ENCODE measurements at regions not wholly inside any gene's neighbourhood (a gene's known extent, or its start where the extent isn't known, plus 50 kb on each side); places are given as distances from the start of the nearest gene placed in this dataset.

DNA sequence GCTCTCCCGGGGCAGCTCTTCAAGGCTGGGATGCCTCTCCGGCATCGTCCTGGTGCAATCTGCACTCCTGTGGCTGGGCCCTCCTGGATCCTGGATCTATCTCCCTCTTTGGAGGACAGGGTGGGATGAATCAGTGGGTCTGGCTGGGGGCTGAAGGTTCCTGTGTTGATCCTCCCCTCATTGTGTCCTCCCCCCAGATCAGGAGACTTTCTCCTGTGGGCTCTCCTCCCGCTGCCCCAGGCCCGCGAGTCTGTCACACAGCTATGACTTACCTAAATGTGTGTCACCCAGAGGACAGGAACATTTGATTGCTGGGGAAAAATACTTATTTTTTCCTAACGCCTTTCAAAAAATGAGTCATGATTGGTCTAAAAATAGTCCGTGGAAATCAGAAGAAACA is 106.8 kb upstream of the NECTIN1 start:
- DNase-seq (ENCODE audit: extremely low read depth in 1 of 4, low spot score in 3 of 4) (no peak), FAIRE-seq (no peak), ATAC-seq (no peak)
- no peak overlapping the region for H3K4me2 ChIP-seq (ENCODE audit: insufficient read depth, low read length)
- BruUV-seq (replicated peaks): no TSS peak
- CTCF ChIA-PET (ENCODE audit: low intra/inter-chr PET ratio): no interaction called here
- intact Hi-C loops (cut with micrococcal nuclease) (no loop called here), in situ Hi-C loops (cut with MboI) (no loop called here)
- no peak overlapping the region for H3K9ac ChIP-seq (ENCODE audit: insufficient read depth in 1 of 2, low read depth in 2 of 2, low read length in 2 of 2)
- H3K9me1 ChIP-seq (ENCODE audit: control insufficient read depth, insufficient read depth, low read length): no peaks in the 10 kb centered on the region
- H4K20me1 ChIP-seq (replicated peaks; ENCODE audit: control insufficient read depth, insufficient read depth, low read length): peaks cover 4% of the 10 kb centered on the region; the same call in 1 of the 2 replicates
- TF ChIP-seq GATAD2A (IDR thresholded peaks at IDR 0.05): no peak
- TF ChIP-seq PHB2 (IDR thresholded peaks at IDR 0.05; ENCODE audit: low read depth): no peak
- no peak for TF ChIP-seq BRF1 (IDR thresholded peaks at IDR 0.05; ENCODE audit: borderline replicate concordance, extremely low read depth, insufficient read length)
- TF ChIP-seq RBM39 (optimal IDR thresholded peaks at IDR 0.05; ENCODE audit: low read depth, low read length): no peak
- no peak for TF ChIP-seq RHOXF2B (CRISPR knock-in tag; conservative IDR thresholded peaks at IDR 0.05)
- TF ChIP-seq MEIS2 (IDR thresholded peaks at IDR 0.05; ENCODE audit: partially characterized antibody): no peak
- no peak for TF ChIP-seq TCFL5 (CRISPR knock-in tag; conservative IDR thresholded peaks at IDR 0.05)
- TF ChIP-seq ASH1L (IDR thresholded peaks at IDR 0.05; ENCODE audit: borderline replicate concordance, low read depth, partially characterized antibody): no peak
- no peak for TF ChIP-seq TARDBP (IDR thresholded peaks at IDR 0.05)
- POLR2A ChIA-PET: no interaction called here
- no peak overlapping the region for H3K27ac ChIP-seq (ENCODE audit: extremely low read depth, low read depth, low read length)
- no peaks in the 10 kb centered on the region for H3K9me3 ChIP-seq (replicated peaks; ENCODE audit: control insufficient read depth, insufficient read depth, low read depth, low read length)
- no peaks in the 10 kb centered on the region for H3K36me3 ChIP-seq (ENCODE audit: control insufficient read depth, insufficient read depth, low read length)
- no peak overlapping the region for H2AFZ ChIP-seq (ENCODE audit: low read depth, low read length)
- no peaks in the 10 kb centered on the region for H3K79me2 ChIP-seq (ENCODE audit: control insufficient read depth, insufficient read depth, low read length)
- no peak overlapping the region for H3K4me3 ChIP-seq
- H3K4me1 ChIP-seq (replicated peaks in 1 of 2; ENCODE audit: control insufficient read depth in 2 of 2, insufficient read depth in 2 of 2, low read length in 2 of 2): no peaks in the 10 kb centered on the region
- 3% methylated on average over 5 of the region's 8 CpGs for WGBS (ENCODE audit: insufficient coverage, low coverage, missing lambda C conversion rate)
- peaks cover 0 to 31% of the 10 kb centered on the region in 2 experiments; a peak in 3 of 5 replicates for H3K27me3 ChIP-seq (ENCODE audit: control insufficient read depth in 2 of 2, insufficient read depth in 2 of 2, low read length in 2 of 2)

All from K562 (cell line).